ENCODE measurements at regions not wholly inside any gene's neighbourhood (a gene's known extent, or its start where the extent isn't known, plus 50 kb on each side); places are given as distances from the start of the nearest gene placed in this dataset.

GRCh38 chr6:121959501-121959900 is 440.0 kb upstream of the HSF2 start:
- H3F3A ChIP-seq (ENCODE audit: control insufficient read depth, insufficient read depth), result no peaks in the 10 kb centered on the region
- H3K4me2 ChIP-seq (ENCODE audit: low read length), result no peak overlapping the region
- no peaks in the 10 kb centered on the region for H3K9me3 ChIP-seq (ENCODE audit: control insufficient read depth, insufficient read depth, low read length)
- H3K4me1 ChIP-seq (ENCODE audit: control insufficient read depth, low read length), result no peaks in the 10 kb centered on the region
- no peaks in the 10 kb centered on the region for H3K27me3 ChIP-seq (ENCODE audit: control insufficient read depth, low read length)
- H3K27ac ChIP-seq (ENCODE audit: low read depth, low read length), result no peak overlapping the region
- no peaks in the 10 kb centered on the region for H3K79me2 ChIP-seq (ENCODE audit: control insufficient read depth, low read length)
- no peaks in the 10 kb centered on the region for H4K20me1 ChIP-seq (ENCODE audit: control insufficient read depth, insufficient read depth, low read depth, low read length)
- H3K36me3 ChIP-seq (ENCODE audit: control insufficient read depth, low read length), result no peaks in the 10 kb centered on the region
- TF ChIP-seq CTCF (IDR thresholded peaks at IDR 0.05; ENCODE audit: low read depth, low read length, poor library complexity, severe bottlenecking) (no peak), EZH2phosphoT487 (IDR thresholded peaks at IDR 0.05; ENCODE audit: borderline replicate concordance, low read length) (no peak)
- H3K4me3 ChIP-seq (ENCODE audit: low read length), result no peak overlapping the region
- no peaks in the 10 kb centered on the region for H3K9me2 ChIP-seq (replicated peaks; ENCODE audit: control insufficient read depth, low read length)

- Histone ChIP-seq H3K4me3 (ENCODE audit: low read length) (no peak overlapping the region), H3K79me2 (ENCODE audit: control insufficient read depth, low read length) (no peaks in the 10 kb centered on the region), H4K20me1 (ENCODE audit: control insufficient read depth, insufficient read depth, low read depth, low read length) (no peaks in the 10 kb centered on the region), H3K36me3 (ENCODE audit: control insufficient read depth, low read length) (no peaks in the 10 kb centered on the region), H3K27me3 (ENCODE audit: control insufficient read depth, low read length) (no peaks in the 10 kb centered on the region), H3K9me2 (replicated peaks; ENCODE audit: control insufficient read depth, low read length) (no peaks in the 10 kb centered on the region), H3K4me2 (ENCODE audit: low read length) (no peak overlapping the region), H3K4me1 (ENCODE audit: control insufficient read depth, low read length) (no peaks in the 10 kb centered on the region), H3K9me3 (ENCODE audit: control insufficient read depth, insufficient read depth, low read length) (no peaks in the 10 kb centered on the region), H3K27ac (ENCODE audit: low read depth, low read length) (no peak overlapping the region), H3F3A (ENCODE audit: control insufficient read depth, insufficient read depth) (no peaks in the 10 kb centered on the region)
- TF ChIP-seq CTCF (IDR thresholded peaks at IDR 0.05; ENCODE audit: low read depth, low read length, poor library complexity, severe bottlenecking) (no peak), EZH2phosphoT487 (IDR thresholded peaks at IDR 0.05; ENCODE audit: borderline replicate concordance, low read length) (no peak)
Observed at GRCh38 chr6:121961619-121962125, 437.8 kb upstream of the HSF2 start.

GRCh38 chr6:121963826-121964225 is 435.6 kb upstream of the HSF2 start:
- H3K4me2 ChIP-seq (ENCODE audit: low read length), result no peak overlapping the region
- H3K9me2 ChIP-seq (replicated peaks; ENCODE audit: control insufficient read depth, low read length), result no peaks in the 10 kb centered on the region
- no peak overlapping the region for H3K27ac ChIP-seq (ENCODE audit: low read depth, low read length)
- H3K9me3 ChIP-seq (ENCODE audit: control insufficient read depth, insufficient read depth, low read length), result no peaks in the 10 kb centered on the region
- no peak overlapping the region for H3K4me3 ChIP-seq (ENCODE audit: low read length)
- no peaks in the 10 kb centered on the region for H3K4me1 ChIP-seq (ENCODE audit: control insufficient read depth, low read length)
- no peaks in the 10 kb centered on the region for H3K79me2 ChIP-seq (ENCODE audit: control insufficient read depth, low read length)
- no peaks in the 10 kb centered on the region for H3K36me3 ChIP-seq (ENCODE audit: control insufficient read depth, low read length)
- no peaks in the 10 kb centered on the region for H3K27me3 ChIP-seq (ENCODE audit: control insufficient read depth, low read length)
- TF ChIP-seq CTCF (IDR thresholded peaks at IDR 0.05; ENCODE audit: low read depth, low read length, poor library complexity, severe bottlenecking), result no peak
- no peak for TF ChIP-seq EZH2phosphoT487 (IDR thresholded peaks at IDR 0.05; ENCODE audit: borderline replicate concordance, low read length)
- no peaks in the 10 kb centered on the region for H3F3A ChIP-seq (ENCODE audit: control insufficient read depth, insufficient read depth)
- no peaks in the 10 kb centered on the region for H4K20me1 ChIP-seq (ENCODE audit: control insufficient read depth, insufficient read depth, low read depth, low read length)

All from DOHH2 (cell line).